CD14-positive monocyte (primary cell): ENCODE measurements at regions not wholly inside any gene's neighbourhood (a gene's known extent, or its start where the extent isn't known, plus 50 kb on each side); places are given as distances from the start of the nearest gene placed in this dataset.

ENCODE experiments used
- DNase-seq, 3 donors: peaks; one replicate each; pipeline ENCODE4 v3.0.0-alpha.2; 2011 to 2022
- H2AFZ ChIP-seq: 2 replicates; pipeline ENCODE4 v1.6.0; 2012; ENCODE audit warnings: mild to moderate bottlenecking, low read depth, low read length, inconsistent platforms; ENCODE audit not compliant: insufficient read depth, poor library complexity, severe bottlenecking
- H3K27ac ChIP-seq, 2 donors: 1 replicate in 1 of 2; 2 replicates in 1 of 2; pipeline ENCODE4 v1.5.1; 2012 to 2013; ENCODE audit warnings: low read length in 2 of 2, control low read depth in 1 of 2, inconsistent platforms in 1 of 2, low read depth in 1 of 2, mild to moderate bottlenecking in 1 of 2
- H3K27me3 ChIP-seq, 2 donors: one replicate each; pipeline versions ENCODE4 v1.6.0 to v1.6.1; 2011 to 2013; ENCODE audit warnings: low read length in 2 of 2; ENCODE audit not compliant: control insufficient read depth in 2 of 2, insufficient read depth in 2 of 2
- H3K36me3 ChIP-seq, 2 donors: replicated peaks in 1 of 2; 1 replicate in 1 of 2; 2 replicates in 1 of 2; pipeline versions ENCODE4 v1.5.1 to v1.6.1; 2012 to 2013; ENCODE audit warnings: low read length in 2 of 2, control low read depth in 1 of 2, inconsistent platforms in 1 of 2, mild to moderate bottlenecking in 1 of 2; ENCODE audit not compliant: insufficient read depth in 2 of 2, control insufficient read depth in 1 of 2
- H3K4me1 ChIP-seq, 2 donors: 1 replicate in 1 of 2; 2 replicates in 1 of 2; pipeline versions ENCODE4 v1.5.1 to v1.6.1; 2012 to 2013; ENCODE audit warnings: low read length in 2 of 2, control low read depth in 1 of 2, inconsistent platforms in 1 of 2, mild to moderate bottlenecking in 1 of 2, moderate library complexity in 1 of 2; ENCODE audit not compliant: insufficient read depth in 2 of 2, control insufficient read depth in 1 of 2
- H3K4me2 ChIP-seq: replicated peaks from 2 replicates; pipeline ENCODE3; 2012; ENCODE audit warnings: low read length, moderate library complexity, mild to moderate bottlenecking; ENCODE audit not compliant: poor library complexity, severe bottlenecking; ENCODE audit errors: extremely low read depth
- H3K4me3 ChIP-seq, 3 experiments: fragments of 200-600 bp in 1 of 3; sonication (generic) in 1 of 3; replicated peaks in 1 of 3; 1 replicate in 2 of 3; 2 replicates in 1 of 3; pipeline ENCODE4 v1.5.1; 2011 to 2013; ENCODE audit warnings: low read length in 3 of 3, mild to moderate bottlenecking in 3 of 3, control low read depth in 2 of 3, low read depth in 2 of 3, inconsistent platforms in 1 of 3, moderate library complexity in 1 of 3
- H3K79me2 ChIP-seq: 2 replicates; pipeline ENCODE4 v1.6.0; 2012; ENCODE audit warnings: mild to moderate bottlenecking, control low read depth, inconsistent platforms, low read length, moderate library complexity; ENCODE audit not compliant: insufficient read depth
- H3K9ac ChIP-seq: 2 replicates; pipeline ENCODE4 v1.6.0; 2017; ENCODE audit warnings: low read length, mild to moderate bottlenecking; ENCODE audit not compliant: insufficient read depth, poor library complexity, severe bottlenecking
- H3K9me3 ChIP-seq, 2 donors: replicated peaks in 1 of 2; 1 replicate in 1 of 2; 2 replicates in 1 of 2; pipeline versions ENCODE4 v1.5.1 to v1.6.1; 2012 to 2013; ENCODE audit warnings: low read length in 2 of 2, control low read depth in 1 of 2; ENCODE audit not compliant: control insufficient read depth in 1 of 2, insufficient read depth in 1 of 2
- H4K20me1 ChIP-seq: 2 replicates; pipeline ENCODE4 v1.6.0; 2012; ENCODE audit warnings: mild to moderate bottlenecking, low read length, control low read depth, moderate library complexity; ENCODE audit not compliant: insufficient read depth
- H3K27ac Mint-ChIP-seq, 7 donors: one replicate each; pipeline ENCODE4 v1.8.0; 2020; ENCODE audit warnings: mild to moderate bottlenecking in 7 of 7, mixed read lengths in 7 of 7, moderate library complexity in 6 of 7, inconsistent platforms in 2 of 7
- H3K27me3 Mint-ChIP-seq, 3 donors: one replicate each; pipeline ENCODE4 v1.8.0; 2021 to 2022; ENCODE audit warnings: low read depth in 3 of 3, mild to moderate bottlenecking in 3 of 3, mixed read lengths in 3 of 3, moderate library complexity in 3 of 3, inconsistent platforms in 1 of 3
- H3K36me3 Mint-ChIP-seq, 2 donors: one replicate each; pipeline ENCODE4 v1.8.0; 2020; ENCODE audit warnings: mixed read lengths in 2 of 2, inconsistent platforms in 1 of 2, mild to moderate bottlenecking in 1 of 2
- H3K4me1 Mint-ChIP-seq: one replicate; pipeline ENCODE4 v1.8.0; 2020; ENCODE audit warnings: mild to moderate bottlenecking, mixed read lengths
- H3K4me3 Mint-ChIP-seq, 2 donors: one replicate each; pipeline ENCODE4 v1.8.0; 2020; ENCODE audit warnings: mild to moderate bottlenecking in 2 of 2, mixed read lengths in 2 of 2, moderate library complexity in 1 of 2
- H3K9me3 Mint-ChIP-seq, 7 donors: one replicate each; pipeline ENCODE4 v1.8.0; 2020 to 2022; ENCODE audit warnings: mixed read lengths in 7 of 7, mild to moderate bottlenecking in 6 of 7, moderate library complexity in 6 of 7, inconsistent platforms in 2 of 7
- CTCF ChIP-seq: fragments of 200-600 bp; IDR thresholded peaks from one replicate; pipeline ENCODE4 v1.8.0; 2022; ENCODE audit warnings: antibody characterized with exemption, mild to moderate bottlenecking
- WGBS: methylation state at CpG from one replicate; pipeline ENCODE4 v1.1.5; 2013; ENCODE audit warnings: missing lambda C conversion rate; ENCODE audit not compliant: insufficient coverage; 5-methylcytosine and 5-hydroxymethylcytosine counted together
- intact Hi-C, 2 donors: fragments of 100-400 bp; cut with micrococcal nuclease; formaldehyde crosslinking; loops; one replicate each; pipeline versions ENCODE4 v1.15.0 to v1.15.1; 2023

DNA sequence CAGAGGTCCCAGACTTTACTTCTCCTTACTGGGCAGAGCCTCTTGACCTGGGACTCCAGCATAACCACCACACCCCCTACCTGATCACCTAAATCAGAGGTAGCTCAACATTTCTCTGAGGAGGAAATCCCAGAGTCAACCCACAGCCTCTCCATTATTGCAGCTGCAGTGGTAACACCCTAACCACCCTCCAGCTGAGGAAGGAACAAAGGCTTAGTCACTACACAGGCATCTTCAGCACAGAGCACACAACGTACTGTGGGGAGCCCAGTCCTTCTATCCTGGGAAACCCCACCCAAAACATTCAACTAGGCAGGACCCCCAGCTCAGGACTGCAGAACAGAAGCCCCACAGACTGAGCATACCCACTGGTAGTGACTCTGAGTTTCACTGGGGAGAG is 824.7 kb upstream of the SLITRK5 start:
- H4K20me1 ChIP-seq = no peaks in the 10 kb centered on the region
- no peaks in the 10 kb centered on the region for H3K27me3 ChIP-seq
- H3K9me3 ChIP-seq = peaks cover 9 to 19% of the 10 kb centered on the region in 2 donors
- no peak for TF ChIP-seq CTCF
- H3K27ac ChIP-seq = no peak overlapping the region
- Mint-ChIP-seq H3K27ac (no peak overlapping the region), H3K4me1 (no peaks in the 10 kb centered on the region), H3K27me3 (no peaks in the 10 kb centered on the region), H3K9me3 (peaks cover 2 to 22% (median 7%) of the 10 kb centered on the region in 7 donors), H3K36me3 (no peaks in the 10 kb centered on the region), H3K4me3 (no peak overlapping the region)
- no peak overlapping the region for H2AFZ ChIP-seq
- no peak for DNase-seq
- H3K36me3 ChIP-seq = no peaks in the 10 kb centered on the region
- H3K4me2 ChIP-seq = no peak overlapping the region
- no peak overlapping the region for H3K9ac ChIP-seq
- no peak overlapping the region for H3K4me3 ChIP-seq
- H3K79me2 ChIP-seq = no peaks in the 10 kb centered on the region
- no peaks in the 10 kb centered on the region for H3K4me1 ChIP-seq
- no CpG with 5 or more reads among the region's 1 CpG for WGBS
- intact Hi-C loops = no loop called here

DNA sequence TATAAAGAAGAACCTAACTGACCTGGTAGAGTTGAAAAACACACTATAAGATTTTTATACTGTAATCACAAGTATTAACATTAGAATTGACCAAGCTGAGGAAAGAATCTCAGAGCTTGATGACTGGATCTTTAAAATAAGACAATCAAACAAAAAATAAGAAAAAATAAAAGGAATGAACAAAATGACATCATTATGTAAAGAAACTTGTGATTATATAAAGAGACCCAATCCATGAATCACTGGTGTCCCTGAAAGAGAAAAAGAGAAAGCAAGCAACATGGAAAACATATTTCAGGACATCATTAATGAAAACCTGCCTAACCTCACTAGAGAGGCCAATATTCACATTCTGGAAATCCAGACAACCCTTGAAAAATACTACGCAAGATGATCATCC is 822.5 kb upstream of the SLITRK5 start:
- intact Hi-C loops = no loop called here
- Histone ChIP-seq H3K27me3 (no peaks in the 10 kb centered on the region), H3K4me3 (no peak overlapping the region), H3K4me2 (no peak overlapping the region), H3K79me2 (no peaks in the 10 kb centered on the region), H3K4me1 (no peaks in the 10 kb centered on the region), H4K20me1 (no peaks in the 10 kb centered on the region), H3K36me3 (no peaks in the 10 kb centered on the region), H3K9me3 (peaks cover 9 to 21% of the 10 kb centered on the region in 2 donors), H3K27ac (no peak overlapping the region), H3K9ac (no peak overlapping the region), H2AFZ (no peak overlapping the region)
- Mint-ChIP-seq H3K4me3 (no peak overlapping the region), H3K27me3 (no peaks in the 10 kb centered on the region), H3K9me3 (peaks cover 2 to 22% (median 6%) of the 10 kb centered on the region in 7 donors), H3K36me3 (no peaks in the 10 kb centered on the region), H3K27ac (no peak overlapping the region), H3K4me1 (no peaks in the 10 kb centered on the region)
- no peak for TF ChIP-seq CTCF
- DNase-seq = no peak
- WGBS = no CpG with 5 or more reads among the region's 1 CpG
